ENCODE measurements at regions not wholly inside any gene's neighbourhood (a gene's known extent, or its start where the extent isn't known, plus 50 kb on each side); places are given as distances from the start of the nearest gene placed in this dataset.

GRCh38 chr18:76589316-76589715 is 94.3 kb upstream of the ZNF516 start:
- ATAC-seq (peak; percentile 46), DNase-seq (ENCODE audit: low spot score) (no peak)
- intact Hi-C loops (cut with DNase I), result no loop called here

- DNase-seq (ENCODE audit: low spot score) (no peak), ATAC-seq (peak; percentile 64)
- intact Hi-C loops (cut with DNase I), result no loop called here
These were observed 93.7 kb upstream of the ZNF516 start for GRCh38 chr18:76588601-76589226.

GRCh38 chr18:76587879-76588271 is 92.8 kb upstream of the ZNF516 start:
- intact Hi-C loops (cut with DNase I), result no loop called here
- ATAC-seq (no peak), DNase-seq (ENCODE audit: low spot score) (no peak)

DNA sequence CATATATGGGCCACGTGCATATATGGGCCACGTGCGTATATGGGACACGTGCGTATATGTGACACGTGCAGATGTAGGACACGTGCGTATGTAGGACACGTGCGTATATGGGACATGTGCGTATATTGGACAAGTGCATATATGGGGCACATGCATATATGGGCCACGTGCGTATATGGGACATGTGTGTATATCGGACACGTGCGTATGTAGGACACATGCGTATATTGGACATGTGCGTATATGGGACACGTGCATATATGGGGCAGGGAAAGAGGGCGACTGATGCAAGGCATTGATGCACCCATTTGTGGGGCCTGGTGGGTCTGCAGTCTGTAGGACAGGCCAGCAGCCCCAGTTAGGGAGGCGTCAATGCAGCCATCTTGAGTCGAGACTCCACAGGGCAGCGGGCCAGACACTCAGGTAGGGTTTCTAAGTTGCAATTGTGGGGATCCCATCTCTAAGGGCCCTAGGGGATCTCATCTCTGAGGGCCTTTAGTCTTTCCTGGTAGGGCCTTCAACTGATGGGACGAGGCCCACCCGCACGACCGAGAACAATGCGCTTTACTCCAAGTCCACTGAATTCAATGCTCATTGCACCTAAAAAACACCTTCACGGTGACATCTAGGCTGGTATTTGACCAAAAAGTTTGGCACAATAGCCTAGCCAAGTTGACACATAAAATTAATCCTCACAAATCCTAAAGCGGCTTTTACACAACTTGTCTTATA is 92.3 kb upstream of the ZNF516 start:
- ATAC-seq, result no peak
- DNase-seq (ENCODE audit: low spot score), result no peak
- intact Hi-C loops (cut with DNase I), result no loop called here

DNA sequence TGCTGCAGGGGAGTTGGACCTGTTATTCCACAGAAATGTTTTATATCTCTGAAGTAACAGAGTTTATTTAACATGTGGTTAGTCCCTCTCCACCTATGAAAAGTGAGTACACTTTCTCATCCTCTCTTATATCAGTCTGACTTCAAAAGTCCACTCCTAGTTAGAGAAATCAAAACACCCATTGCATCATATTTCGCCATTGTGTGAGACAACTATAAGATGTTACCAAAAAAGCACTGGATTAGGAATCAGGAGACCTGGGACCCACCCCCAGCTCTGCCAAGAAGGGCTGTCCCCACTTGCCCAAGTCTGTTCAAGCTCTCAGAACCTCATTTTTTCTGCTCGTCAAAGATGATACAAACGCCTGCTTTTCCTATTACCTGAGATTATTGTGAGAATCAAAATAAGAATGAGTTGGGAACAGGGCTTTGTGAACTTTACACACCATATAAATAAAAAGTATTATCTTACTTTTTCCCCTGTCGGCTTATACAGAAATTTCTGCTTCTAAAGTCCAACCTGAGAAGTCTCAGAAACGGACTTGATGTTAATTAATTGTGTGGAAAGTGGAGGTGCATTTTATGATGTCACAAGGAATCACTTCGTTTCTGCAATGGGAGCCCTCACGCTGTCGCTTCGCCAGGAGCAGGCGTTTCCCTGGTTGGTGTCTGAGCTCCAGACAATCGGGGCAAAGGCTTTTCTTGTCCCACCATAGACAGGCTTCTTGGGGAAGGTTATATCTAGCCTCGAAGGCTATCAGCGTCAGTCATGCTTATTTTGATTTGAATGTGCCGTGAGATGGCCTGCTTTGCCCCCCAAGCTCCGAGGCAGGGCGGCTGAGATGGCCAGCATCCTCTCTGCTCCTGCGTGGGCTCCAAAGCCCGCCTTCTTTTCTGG is 89.6 kb upstream of the ZNF516 start:
- ATAC-seq (no peak), DNase-seq (ENCODE audit: low spot score) (no peak)
- intact Hi-C loops (cut with DNase I), result no loop called here

DNA sequence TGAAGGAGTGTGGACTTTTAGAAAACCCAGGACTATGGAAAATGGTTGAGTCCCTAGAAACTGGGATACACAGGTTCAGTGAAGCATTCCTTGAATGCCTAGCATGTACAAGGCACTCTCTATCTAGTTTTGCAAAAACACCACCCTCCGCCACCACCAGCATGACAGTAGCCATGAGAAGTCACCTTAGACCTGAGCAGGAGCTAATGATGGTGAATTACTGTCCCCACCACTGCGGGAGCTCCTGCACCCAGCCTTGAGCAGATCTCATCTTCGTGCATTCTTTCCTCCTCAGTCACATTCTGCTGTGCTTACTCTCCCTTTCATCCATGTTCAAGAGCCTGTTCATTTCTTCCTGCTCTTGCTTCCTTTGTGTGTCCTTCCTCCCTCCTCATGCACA is 86.2 kb upstream of the ZNF516 start:
- intact Hi-C loops (cut with DNase I), result no loop called here
- ATAC-seq (no peak), DNase-seq (ENCODE audit: low spot score) (no peak)

DNA sequence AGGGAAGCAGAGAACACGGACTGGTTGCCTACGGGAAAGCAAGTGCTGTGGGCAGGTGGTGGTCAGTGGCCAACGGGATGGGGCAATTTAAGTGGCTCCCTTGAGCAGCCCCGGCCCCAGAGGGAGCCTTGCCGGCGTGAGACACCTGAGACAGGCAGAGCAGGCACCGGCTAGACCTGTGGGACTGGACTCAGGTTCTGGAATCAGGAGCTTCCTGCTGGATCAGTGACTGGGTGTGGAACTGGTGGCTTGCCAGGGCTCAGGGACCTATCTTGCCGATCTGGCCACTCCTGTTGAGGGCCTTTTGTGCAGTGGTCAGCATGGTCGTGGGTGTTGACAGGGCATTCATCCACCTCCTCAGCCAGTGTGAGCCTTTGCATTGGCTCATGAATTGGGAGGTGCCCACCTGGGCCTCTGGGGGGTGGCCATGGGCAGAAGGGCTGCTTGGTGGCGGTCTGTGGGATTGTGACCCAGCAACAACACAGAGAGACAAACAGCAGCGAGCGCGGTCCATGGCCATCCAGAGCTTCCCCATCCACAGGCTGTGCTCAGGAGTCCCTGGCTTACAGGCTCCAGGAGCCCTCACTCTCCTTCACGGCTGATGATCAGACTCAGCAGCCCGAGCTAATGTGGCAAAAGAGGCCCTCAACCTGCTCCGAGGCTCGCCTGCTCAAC is 85.4 kb upstream of the ZNF516 start:
- DNase-seq (ENCODE audit: low spot score) (no peak), ATAC-seq (peak; percentile 18)
- intact Hi-C loops (cut with DNase I), result no loop called here

- peak; percentile 31 for ATAC-seq
These were observed 84.3 kb upstream of the ZNF516 start for GRCh38 chr18:76579301-76579695.

DNA sequence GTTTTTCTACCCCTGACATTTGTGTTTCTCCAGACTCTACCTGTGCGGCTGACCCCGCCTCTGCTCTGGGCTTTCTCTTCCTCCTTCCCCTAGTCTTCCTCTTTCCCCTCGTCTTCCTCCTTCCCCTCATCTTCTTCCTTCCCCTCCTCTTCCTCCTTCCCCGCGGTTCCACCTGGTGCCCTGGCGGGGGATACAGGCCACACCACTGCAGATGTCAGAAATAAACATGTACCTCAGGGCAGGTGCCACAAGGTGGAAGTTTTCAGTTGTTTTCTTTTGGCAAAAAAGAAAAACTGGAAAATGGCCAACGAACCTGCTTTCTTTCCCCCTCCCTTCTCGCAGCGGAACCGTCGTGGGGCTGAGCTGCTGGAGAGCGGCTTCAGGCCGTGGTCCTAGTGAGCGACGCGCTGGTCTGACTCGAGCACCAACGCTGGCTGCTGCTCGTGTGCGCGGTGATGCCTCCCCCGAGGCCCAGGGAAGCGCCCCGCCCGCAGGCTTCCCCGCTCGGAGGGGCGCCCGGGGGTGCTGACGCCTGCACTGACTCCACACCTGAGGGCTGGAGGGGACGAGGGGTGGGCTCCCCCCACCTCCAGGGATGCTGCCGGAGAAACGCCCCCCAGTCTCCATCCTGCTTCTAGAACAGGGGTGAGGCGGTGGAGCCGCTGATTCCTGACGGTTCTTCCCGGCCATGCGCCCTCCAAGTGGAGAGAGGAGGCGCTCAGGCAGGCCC is 83.7 kb upstream of the ZNF516 start:
- intact Hi-C loops (cut with DNase I), result no loop called here
- DNase-seq (ENCODE audit: low spot score) (no peak), ATAC-seq (peak; percentile 74)

More at GRCh38 chr18:76579301-76579695, 84.3 kb upstream of the ZNF516 start:
- DNase-seq (ENCODE audit: low spot score), result no peak
- intact Hi-C loops (cut with DNase I), result no loop called here

- DNase-seq (ENCODE audit: low spot score) (no peak), ATAC-seq (peak; percentile 82)
- intact Hi-C loops (cut with DNase I), result no loop called here
These were observed 78.4 kb upstream of the ZNF516 start for GRCh38 chr18:76573325-76574025.

DNA sequence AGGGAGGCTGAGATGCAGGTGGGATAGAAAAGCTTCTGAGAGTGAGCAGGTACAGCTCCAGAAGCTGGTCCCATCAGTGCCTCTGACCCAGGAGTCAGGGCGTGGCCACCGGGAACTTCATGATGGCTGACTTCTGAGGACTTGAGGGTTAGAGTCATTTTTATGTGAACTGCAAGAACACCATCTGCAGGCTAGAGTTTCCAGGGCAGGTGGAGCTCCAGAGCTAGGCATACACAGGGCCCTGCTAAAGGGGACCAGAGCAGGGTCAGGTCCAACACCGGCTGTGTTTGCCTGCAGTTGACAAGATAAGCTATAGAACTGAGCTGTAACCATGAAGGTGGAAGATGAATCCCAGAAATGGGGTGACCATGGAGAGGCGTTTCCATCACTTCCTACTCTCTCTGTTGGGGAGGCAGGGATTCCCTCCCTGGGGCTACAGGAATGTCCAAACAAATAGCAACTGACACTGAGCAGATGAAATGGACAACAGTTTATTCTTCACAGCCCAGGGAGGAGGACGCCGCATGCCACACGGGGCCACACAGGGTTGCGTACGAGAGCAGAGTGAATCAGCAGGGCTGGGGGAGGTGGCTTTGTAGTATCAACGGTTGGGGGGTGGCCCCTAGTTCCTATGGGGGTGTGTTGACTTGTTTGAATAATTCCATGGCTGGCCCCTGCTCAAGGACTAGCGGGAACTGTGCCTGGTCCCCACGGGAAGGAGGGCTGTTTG is 77.6 kb upstream of the ZNF516 start:
- intact Hi-C loops (cut with DNase I), result no loop called here
- no peak for DNase-seq (ENCODE audit: low spot score)
- no peak for ATAC-seq

- intact Hi-C loops (cut with DNase I), result no loop called here
- ATAC-seq, result no peak
- no peak for DNase-seq (ENCODE audit: low spot score)
These were observed 76.6 kb upstream of the ZNF516 start for GRCh38 chr18:76571689-76572088.

- DNase-seq (ENCODE audit: low spot score) (no peak), ATAC-seq (no peak)
- intact Hi-C loops (cut with DNase I), result no loop called here
These were observed 75.8 kb upstream of the ZNF516 start for GRCh38 chr18:76570856-76571255.

- intact Hi-C loops (cut with DNase I), result no loop called here
- ATAC-seq (no peak), DNase-seq (ENCODE audit: low spot score) (no peak)
These were observed 74.8 kb upstream of the ZNF516 start for GRCh38 chr18:76569644-76570419.

- ATAC-seq (no peak), DNase-seq (ENCODE audit: low spot score) (no peak)
- intact Hi-C loops (cut with DNase I), result no loop called here
These were observed 73.7 kb upstream of the ZNF516 start for GRCh38 chr18:76568731-76569130.

DNA sequence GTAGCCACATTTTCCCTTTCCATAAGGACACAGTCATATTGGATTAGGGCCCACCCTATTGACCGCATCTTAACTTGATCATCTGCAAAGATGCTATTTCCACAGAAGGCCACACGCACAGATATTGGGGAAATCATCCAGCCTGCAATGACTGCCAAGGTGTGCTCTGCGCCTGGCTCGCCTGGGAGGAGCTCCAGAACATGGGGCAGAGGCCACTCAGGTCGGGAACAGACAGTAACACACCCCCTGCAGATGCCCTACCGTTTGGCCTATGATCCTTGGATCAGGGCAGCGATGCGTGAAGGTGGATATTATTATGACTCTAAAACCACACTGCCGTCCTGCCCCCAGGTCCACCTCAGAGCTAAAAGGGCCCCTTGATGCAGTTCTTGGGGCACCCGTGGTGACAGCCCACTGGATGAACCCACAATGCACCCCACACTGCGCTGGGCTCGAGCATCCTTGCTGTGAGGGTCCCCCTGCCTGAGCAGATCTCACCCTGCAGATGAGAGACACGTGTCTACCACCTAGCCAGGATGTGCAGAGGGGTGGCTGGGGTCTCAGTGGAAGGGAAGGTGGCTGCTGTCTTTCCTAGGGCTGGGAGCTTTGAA is 72.9 kb upstream of the ZNF516 start:
- DNase-seq (ENCODE audit: low spot score), result no peak
- ATAC-seq, result no peak
- intact Hi-C loops (cut with DNase I), result no loop called here
